Neural cell (in vitro differentiated cells): ENCODE measurements at regions not wholly inside any gene's neighbourhood (a gene's known extent, or its start where the extent isn't known, plus 50 kb on each side); places are given as distances from the start of the nearest gene placed in this dataset.
"Not testable (repeated sequence)": the region's sequence is repeated elsewhere in the genome, so short reads cannot be mapped to it uniquely, and the experiment has no call there.

ENCODE experiments used
- H2AFZ ChIP-seq: fragments of 200-600, 300-800 bp; sonication (generic), shearing (Covaris generic); 2 replicates; pipeline ENCODE4 v1.6.0; 2014; ENCODE audit warnings: low read depth, mild to moderate bottlenecking, antibody characterized with exemption, low read length, moderate library complexity
- H3F3A ChIP-seq: fragments of 200-600 bp; shearing (Covaris generic); 2 replicates; pipeline ENCODE4 v1.6.1; 2016; ENCODE audit warnings: mild to moderate bottlenecking, moderate library complexity, mixed read lengths, antibody characterized with exemption, low read length; ENCODE audit not compliant: insufficient read depth, poor library complexity, severe bottlenecking
- H3K27ac ChIP-seq: fragments of 200-600, 300-800 bp; sonication (generic), shearing (Covaris generic); 2 replicates; pipeline ENCODE4 v1.5.1; 2014; ENCODE audit warnings: mild to moderate bottlenecking, low read length, moderate library complexity
- H3K27me3 ChIP-seq: fragments of 300-800, 200-600 bp; sonication (generic), shearing (Covaris generic); 2 replicates; pipeline ENCODE4 v1.6.0; 2014; ENCODE audit warnings: mild to moderate bottlenecking, low read depth, low read length, moderate library complexity; ENCODE audit not compliant: insufficient read depth
- H3K36me3 ChIP-seq: fragments of 300-800, 200-600 bp; sonication (generic), shearing (Covaris generic); 2 replicates; pipeline ENCODE4 v1.5.1; 2014; ENCODE audit warnings: mild to moderate bottlenecking, antibody characterized with exemption, low read length, moderate library complexity; ENCODE audit not compliant: insufficient read depth
- H3K4me2 ChIP-seq: fragments of 300-800, 200-600 bp; sonication (generic), shearing (Covaris generic); 2 replicates; pipeline ENCODE4 v1.6.0; 2014; ENCODE audit warnings: mild to moderate bottlenecking, low read length
- H3K4me3 ChIP-seq: fragments of 300-800, 200-600 bp; sonication (generic), shearing (Covaris generic); 2 replicates; pipeline ENCODE4 v1.5.1; 2014; ENCODE audit warnings: mild to moderate bottlenecking, low read length, moderate library complexity
- H3K79me2 ChIP-seq: fragments of 200-600 bp; shearing (Covaris generic); replicated peaks from 2 replicates; pipeline ENCODE4 v1.6.0; 2014; ENCODE audit warnings: mild to moderate bottlenecking, low read length, moderate library complexity; ENCODE audit not compliant: insufficient read depth
- H3K9ac ChIP-seq: fragments of 300-800, 200-600 bp; sonication (generic), shearing (Covaris generic); 2 replicates; pipeline ENCODE4 v1.6.1; 2016; ENCODE audit warnings: mild to moderate bottlenecking, low read length, mixed read lengths
- H3K9me2 ChIP-seq: fragments of 200-600 bp; shearing (Covaris generic); 2 replicates; pipeline ENCODE4 v1.6.1; 2016; ENCODE audit warnings: mild to moderate bottlenecking, low read length, mixed read lengths; ENCODE audit not compliant: insufficient read depth
- H3K9me3 ChIP-seq: fragments of 200-600, 300-800 bp; sonication (generic), shearing (Covaris generic); 2 replicates; pipeline ENCODE4 v1.6.1; 2016; ENCODE audit warnings: mild to moderate bottlenecking, mixed run types, low read length, moderate library complexity, mixed read lengths
- H4K20me1 ChIP-seq: fragments of 200-600 bp; shearing (Covaris generic); 2 replicates; pipeline ENCODE4 v1.6.1; 2016; ENCODE audit warnings: mild to moderate bottlenecking, mixed run types; ENCODE audit not compliant: insufficient read depth
- EP300 ChIP-seq: fragments of 450-650 bp; conservative IDR thresholded peaks from 2 replicates; pipeline ENCODE4 v1.6.1; 2014; ENCODE audit warnings: antibody characterized with exemption, mild to moderate bottlenecking, moderate library complexity; ENCODE audit not compliant: poor library complexity, severe bottlenecking
- EZH2 ChIP-seq: fragments of 200-600, 300-800 bp; shearing (Covaris generic), sonication (generic); IDR thresholded peaks from 2 replicates; pipeline ENCODE4 v1.6.1; 2014; ENCODE audit warnings: antibody characterized with exemption, low read length, borderline replicate concordance, mild to moderate bottlenecking; ENCODE audit not compliant: insufficient read depth, poor library complexity, severe bottlenecking
- MXI1 ChIP-seq: fragments of 450-650 bp; conservative IDR thresholded peaks from 2 replicates; pipeline ENCODE4 v1.6.1; 2014; ENCODE audit warnings: antibody characterized with exemption, mild to moderate bottlenecking; ENCODE audit not compliant: poor library complexity, severe bottlenecking
- POLR2AphosphoS5 ChIP-seq: IDR thresholded peaks from 2 replicates; pipeline ENCODE4 v1.6.1; 2012
- RAD21 ChIP-seq: fragments of 450-650 bp; conservative IDR thresholded peaks from 2 replicates; pipeline ENCODE4 v1.6.1; 2014; ENCODE audit warnings: antibody characterized with exemption, mild to moderate bottlenecking, moderate library complexity
- SMC3 ChIP-seq: fragments of 450-650 bp; conservative IDR thresholded peaks from 2 replicates; pipeline ENCODE4 v1.6.1; 2014; ENCODE audit warnings: antibody characterized with exemption, mild to moderate bottlenecking, moderate library complexity; ENCODE audit not compliant: poor library complexity
- TAF1 ChIP-seq: IDR thresholded peaks from 2 replicates; pipeline ENCODE4 v1.6.1; 2012; ENCODE audit warnings: low read depth
- TF ChIP-seq, protein P1 (sequence below): fragments of 450-650 bp; IDR thresholded peaks from 2 replicates; pipeline ENCODE4 v1.5.1; 2014; ENCODE audit warnings: antibody characterized with exemption, mild to moderate bottlenecking, moderate library complexity; ENCODE audit not compliant: poor library complexity, severe bottlenecking
- TF ChIP-seq, protein P2 (sequence below): IDR thresholded peaks from 2 replicates; pipeline ENCODE4 v1.6.1; 2012; ENCODE audit warnings: borderline replicate concordance

DNA sequence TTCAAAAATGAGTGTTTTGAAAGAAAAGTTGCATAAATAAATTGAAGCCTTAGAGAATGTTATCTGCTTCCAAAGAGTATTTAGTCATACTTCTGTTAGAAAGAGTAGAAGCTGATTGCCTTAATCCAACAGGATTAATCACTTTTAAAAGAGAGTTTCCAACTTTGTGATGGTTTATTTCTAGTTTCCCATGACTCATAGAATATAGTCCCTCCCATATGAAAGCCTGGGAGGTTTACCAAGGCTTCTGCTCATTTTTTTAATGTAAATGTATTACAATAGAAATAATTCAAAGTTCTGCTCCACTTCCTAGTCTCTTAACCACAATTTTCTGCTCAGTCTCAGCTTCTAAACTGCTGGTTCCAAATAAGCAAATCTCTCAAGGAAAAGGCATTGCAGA is 118.0 kb upstream of the IRAK1BP1 start:
- H3K79me2 ChIP-seq = no peaks in the 10 kb centered on the region
- TF ChIP-seq MXI1 (no peak), RAD21 (no peak), EZH2 (no peak), SMC3 (no peak), TAF1 (no peak), EP300 (no peak), POLR2AphosphoS5 (no peak)
- TF ChIP-seq, protein P1, sequence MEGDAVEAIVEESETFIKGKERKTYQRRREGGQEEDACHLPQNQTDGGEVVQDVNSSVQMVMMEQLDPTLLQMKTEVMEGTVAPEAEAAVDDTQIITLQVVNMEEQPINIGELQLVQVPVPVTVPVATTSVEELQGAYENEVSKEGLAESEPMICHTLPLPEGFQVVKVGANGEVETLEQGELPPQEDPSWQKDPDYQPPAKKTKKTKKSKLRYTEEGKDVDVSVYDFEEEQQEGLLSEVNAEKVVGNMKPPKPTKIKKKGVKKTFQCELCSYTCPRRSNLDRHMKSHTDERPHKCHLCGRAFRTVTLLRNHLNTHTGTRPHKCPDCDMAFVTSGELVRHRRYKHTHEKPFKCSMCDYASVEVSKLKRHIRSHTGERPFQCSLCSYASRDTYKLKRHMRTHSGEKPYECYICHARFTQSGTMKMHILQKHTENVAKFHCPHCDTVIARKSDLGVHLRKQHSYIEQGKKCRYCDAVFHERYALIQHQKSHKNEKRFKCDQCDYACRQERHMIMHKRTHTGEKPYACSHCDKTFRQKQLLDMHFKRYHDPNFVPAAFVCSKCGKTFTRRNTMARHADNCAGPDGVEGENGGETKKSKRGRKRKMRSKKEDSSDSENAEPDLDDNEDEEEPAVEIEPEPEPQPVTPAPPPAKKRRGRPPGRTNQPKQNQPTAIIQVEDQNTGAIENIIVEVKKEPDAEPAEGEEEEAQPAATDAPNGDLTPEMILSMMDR = no peak
- TF ChIP-seq, protein P2, sequence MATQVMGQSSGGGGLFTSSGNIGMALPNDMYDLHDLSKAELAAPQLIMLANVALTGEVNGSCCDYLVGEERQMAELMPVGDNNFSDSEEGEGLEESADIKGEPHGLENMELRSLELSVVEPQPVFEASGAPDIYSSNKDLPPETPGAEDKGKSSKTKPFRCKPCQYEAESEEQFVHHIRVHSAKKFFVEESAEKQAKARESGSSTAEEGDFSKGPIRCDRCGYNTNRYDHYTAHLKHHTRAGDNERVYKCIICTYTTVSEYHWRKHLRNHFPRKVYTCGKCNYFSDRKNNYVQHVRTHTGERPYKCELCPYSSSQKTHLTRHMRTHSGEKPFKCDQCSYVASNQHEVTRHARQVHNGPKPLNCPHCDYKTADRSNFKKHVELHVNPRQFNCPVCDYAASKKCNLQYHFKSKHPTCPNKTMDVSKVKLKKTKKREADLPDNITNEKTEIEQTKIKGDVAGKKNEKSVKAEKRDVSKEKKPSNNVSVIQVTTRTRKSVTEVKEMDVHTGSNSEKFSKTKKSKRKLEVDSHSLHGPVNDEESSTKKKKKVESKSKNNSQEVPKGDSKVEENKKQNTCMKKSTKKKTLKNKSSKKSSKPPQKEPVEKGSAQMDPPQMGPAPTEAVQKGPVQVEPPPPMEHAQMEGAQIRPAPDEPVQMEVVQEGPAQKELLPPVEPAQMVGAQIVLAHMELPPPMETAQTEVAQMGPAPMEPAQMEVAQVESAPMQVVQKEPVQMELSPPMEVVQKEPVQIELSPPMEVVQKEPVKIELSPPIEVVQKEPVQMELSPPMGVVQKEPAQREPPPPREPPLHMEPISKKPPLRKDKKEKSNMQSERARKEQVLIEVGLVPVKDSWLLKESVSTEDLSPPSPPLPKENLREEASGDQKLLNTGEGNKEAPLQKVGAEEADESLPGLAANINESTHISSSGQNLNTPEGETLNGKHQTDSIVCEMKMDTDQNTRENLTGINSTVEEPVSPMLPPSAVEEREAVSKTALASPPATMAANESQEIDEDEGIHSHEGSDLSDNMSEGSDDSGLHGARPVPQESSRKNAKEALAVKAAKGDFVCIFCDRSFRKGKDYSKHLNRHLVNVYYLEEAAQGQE = no peak
- no peaks in the 10 kb centered on the region for H3K36me3 ChIP-seq
- H3K9ac ChIP-seq = no peak overlapping the region
- H2AFZ ChIP-seq = no peak overlapping the region
- H3K4me2 ChIP-seq = no peak overlapping the region
- no peaks in the 10 kb centered on the region for H3K9me2 ChIP-seq
- H3F3A ChIP-seq = no peaks in the 10 kb centered on the region
- no peaks in the 10 kb centered on the region for H3K27me3 ChIP-seq
- no peak overlapping the region for H3K27ac ChIP-seq
- no peaks in the 10 kb centered on the region for H3K9me3 ChIP-seq
- no peaks in the 10 kb centered on the region for H4K20me1 ChIP-seq
- no peak overlapping the region for H3K4me3 ChIP-seq

DNA sequence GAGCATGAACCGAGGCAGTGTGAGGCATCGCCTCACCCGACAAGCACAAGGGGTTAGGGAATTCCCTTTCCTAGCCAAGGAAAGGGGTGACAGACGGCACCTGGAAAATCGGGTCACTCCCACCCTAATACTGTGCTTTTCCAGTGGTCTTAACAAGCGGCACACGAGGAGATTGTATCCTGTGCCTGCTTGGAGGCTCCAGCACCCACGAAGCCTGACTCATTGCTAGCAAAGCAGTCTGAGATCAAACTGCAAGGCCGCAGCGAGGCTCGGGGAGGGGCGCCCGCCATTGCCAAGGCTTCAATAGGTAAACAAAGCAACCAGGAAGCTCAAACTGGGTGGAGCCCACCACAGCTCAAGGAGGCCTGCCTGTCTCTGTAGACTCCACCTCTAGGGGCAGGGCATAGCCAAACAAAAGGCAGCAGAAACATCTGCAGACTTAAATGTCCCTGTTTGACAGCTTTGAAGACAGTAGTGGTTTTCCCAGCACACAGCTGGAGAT is 109.0 kb upstream of the IRAK1BP1 start:
- H3K9me3 ChIP-seq, H3K79me2 ChIP-seq, H3F3A ChIP-seq, H3K27ac ChIP-seq, H3K4me2 ChIP-seq, H3K9me2 ChIP-seq, H3K9ac ChIP-seq, H2AFZ ChIP-seq, H3K36me3 ChIP-seq, H3K4me3 ChIP-seq, H3K27me3 ChIP-seq, H4K20me1 ChIP-seq: not testable (repeated sequence)

DNA sequence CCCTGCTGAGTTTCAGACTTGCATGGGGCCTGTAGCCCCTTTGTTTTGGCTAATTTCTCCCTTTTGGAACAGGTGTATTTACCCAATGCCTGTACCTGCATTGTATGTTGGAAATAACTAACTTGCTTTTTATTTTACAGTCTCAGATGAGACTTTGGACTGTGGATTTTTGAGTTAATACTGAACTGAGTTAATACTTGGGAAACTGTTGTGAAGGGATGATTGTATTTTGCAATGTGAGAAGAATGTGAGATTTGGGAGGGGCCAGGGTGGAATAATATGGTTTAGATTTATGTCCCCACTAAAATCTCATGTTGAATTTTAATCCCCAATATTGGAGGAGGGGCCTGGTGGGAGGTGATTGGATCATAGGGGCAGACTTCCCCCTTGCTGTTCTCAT is 99.1 kb upstream of the IRAK1BP1 start:
- TF ChIP-seq, protein P2 = no peak
- TF ChIP-seq, protein P1 = no peak
- TF ChIP-seq EP300 (no peak), SMC3 (no peak), RAD21 (no peak), EZH2 (no peak), POLR2AphosphoS5 (no peak), TAF1 (no peak), MXI1 (no peak)
- H3K27ac ChIP-seq = no peak overlapping the region
- no peaks in the 10 kb centered on the region for H4K20me1 ChIP-seq
- H3K9ac ChIP-seq = no peak overlapping the region
- no peak overlapping the region for H2AFZ ChIP-seq
- H3K4me2 ChIP-seq = no peak overlapping the region
- no peak overlapping the region for H3K4me3 ChIP-seq
- H3K9me3 ChIP-seq = no peaks in the 10 kb centered on the region
- no peaks in the 10 kb centered on the region for H3K27me3 ChIP-seq
- no peaks in the 10 kb centered on the region for H3K79me2 ChIP-seq
- H3K36me3 ChIP-seq = no peaks in the 10 kb centered on the region
- H3K9me2 ChIP-seq = no peaks in the 10 kb centered on the region
- no peaks in the 10 kb centered on the region for H3F3A ChIP-seq
